ENCODE measurements at regions not wholly inside any gene's neighbourhood (a gene's known extent, or its start where the extent isn't known, plus 50 kb on each side); places are given as distances from the start of the nearest gene placed in this dataset.

DNA sequence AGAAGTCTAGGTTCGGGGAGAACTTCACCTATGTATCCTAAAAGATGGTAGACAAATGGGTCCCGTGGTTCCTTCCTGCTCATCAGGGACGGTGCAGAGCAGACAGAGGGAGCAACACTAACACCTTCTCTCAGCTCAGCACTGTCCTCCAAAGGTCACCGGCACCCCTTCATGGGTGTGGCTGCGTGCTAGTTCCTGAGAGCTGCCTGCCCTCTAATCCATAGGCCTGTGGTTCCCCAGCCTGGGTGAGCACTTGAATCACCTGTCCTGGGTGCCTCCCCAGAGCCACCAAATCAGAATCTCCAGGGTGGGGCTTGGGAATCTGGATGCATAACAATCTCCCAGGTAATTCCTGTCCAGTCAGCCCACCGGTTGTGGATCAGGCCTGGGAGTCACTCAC is 113.9 kb upstream of the TMEM45B start:
- ChIA-PET CTCF (no interaction called here), RAD21 (ENCODE audit: low non-redundant PET in 1 of 2, low total read pairs in 2 of 2, uncharacterized antibody in 2 of 2, unreplicated experiment in 2 of 2) (no interaction called here), POLR2A (no interaction called here)
- Histone ChIP-seq H3K4me3 (replicated peaks in 1 of 2; ENCODE audit: low read depth in 1 of 2, low read length in 2 of 2) (no peak overlapping the region), H3K27me3 (ENCODE audit: insufficient read depth, low read length) (no peaks in the 10 kb centered on the region), H3K9me2 (ENCODE audit: insufficient read depth) (no peaks in the 10 kb centered on the region), H3K4me1 (ENCODE audit: control insufficient read depth in 1 of 2, insufficient read depth in 2 of 2, low read length in 2 of 2) (peaks cover 0 to 5% of the 10 kb centered on the region in 2 experiments; a peak in 1 of 4 replicates), H4K20me1 (ENCODE audit: insufficient read depth) (no peaks in the 10 kb centered on the region), H3K79me2 (ENCODE audit: insufficient read depth, low read length) (no peaks in the 10 kb centered on the region), H3K27ac (ENCODE audit: low read depth, low read length) (no peak overlapping the region), H3K9me3 (ENCODE audit: control insufficient read depth in 1 of 2, insufficient read depth in 1 of 2, low read depth in 1 of 2, low read length in 2 of 2) (no peaks in the 10 kb centered on the region), H3K36me3 (ENCODE audit: control insufficient read depth in 1 of 2, insufficient read depth in 2 of 2, low read length in 2 of 2) (no peaks in the 10 kb centered on the region), H3K9ac (ENCODE audit: low read length) (no peak overlapping the region), H3K4me2 (ENCODE audit: low read length) (no peak overlapping the region), H2AFZ (ENCODE audit: low read depth, low read length, poor library complexity, severe bottlenecking) (no peak overlapping the region)
- no TSS peak for BruUV-seq (replicated peaks)
- no peak for TF ChIP-seq TCF7L2 (IDR thresholded peaks at IDR 0.05; ENCODE audit: borderline replicate concordance, extremely low read depth, insufficient read depth, insufficient read length)
- no peak for TF ChIP-seq EZH2phosphoT487 (IDR thresholded peaks at IDR 0.05; ENCODE audit: borderline replicate concordance)
- no peak for TF ChIP-seq FOSL1 (IDR thresholded peaks at IDR 0.05; ENCODE audit: low read depth)
- TF ChIP-seq, protein P1, sequence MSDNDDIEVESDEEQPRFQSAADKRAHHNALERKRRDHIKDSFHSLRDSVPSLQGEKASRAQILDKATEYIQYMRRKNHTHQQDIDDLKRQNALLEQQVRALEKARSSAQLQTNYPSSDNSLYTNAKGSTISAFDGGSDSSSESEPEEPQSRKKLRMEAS (IDR thresholded peaks at IDR 0.05): no peak
- TF ChIP-seq EZH2 (IDR thresholded peaks at IDR 0.05): no peak
- TF ChIP-seq, protein P2, sequence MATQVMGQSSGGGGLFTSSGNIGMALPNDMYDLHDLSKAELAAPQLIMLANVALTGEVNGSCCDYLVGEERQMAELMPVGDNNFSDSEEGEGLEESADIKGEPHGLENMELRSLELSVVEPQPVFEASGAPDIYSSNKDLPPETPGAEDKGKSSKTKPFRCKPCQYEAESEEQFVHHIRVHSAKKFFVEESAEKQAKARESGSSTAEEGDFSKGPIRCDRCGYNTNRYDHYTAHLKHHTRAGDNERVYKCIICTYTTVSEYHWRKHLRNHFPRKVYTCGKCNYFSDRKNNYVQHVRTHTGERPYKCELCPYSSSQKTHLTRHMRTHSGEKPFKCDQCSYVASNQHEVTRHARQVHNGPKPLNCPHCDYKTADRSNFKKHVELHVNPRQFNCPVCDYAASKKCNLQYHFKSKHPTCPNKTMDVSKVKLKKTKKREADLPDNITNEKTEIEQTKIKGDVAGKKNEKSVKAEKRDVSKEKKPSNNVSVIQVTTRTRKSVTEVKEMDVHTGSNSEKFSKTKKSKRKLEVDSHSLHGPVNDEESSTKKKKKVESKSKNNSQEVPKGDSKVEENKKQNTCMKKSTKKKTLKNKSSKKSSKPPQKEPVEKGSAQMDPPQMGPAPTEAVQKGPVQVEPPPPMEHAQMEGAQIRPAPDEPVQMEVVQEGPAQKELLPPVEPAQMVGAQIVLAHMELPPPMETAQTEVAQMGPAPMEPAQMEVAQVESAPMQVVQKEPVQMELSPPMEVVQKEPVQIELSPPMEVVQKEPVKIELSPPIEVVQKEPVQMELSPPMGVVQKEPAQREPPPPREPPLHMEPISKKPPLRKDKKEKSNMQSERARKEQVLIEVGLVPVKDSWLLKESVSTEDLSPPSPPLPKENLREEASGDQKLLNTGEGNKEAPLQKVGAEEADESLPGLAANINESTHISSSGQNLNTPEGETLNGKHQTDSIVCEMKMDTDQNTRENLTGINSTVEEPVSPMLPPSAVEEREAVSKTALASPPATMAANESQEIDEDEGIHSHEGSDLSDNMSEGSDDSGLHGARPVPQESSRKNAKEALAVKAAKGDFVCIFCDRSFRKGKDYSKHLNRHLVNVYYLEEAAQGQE (IDR thresholded peaks at IDR 0.05; ENCODE audit: low read depth): no peak
- no peak for TF ChIP-seq SIN3A (IDR thresholded peaks at IDR 0.05; ENCODE audit: low read depth)
- TF ChIP-seq EGR1 (IDR thresholded peaks at IDR 0.05; ENCODE audit: low read depth): no peak
- no peak for TF ChIP-seq SRF (IDR thresholded peaks at IDR 0.05; ENCODE audit: low read depth)
- TF ChIP-seq, protein P3, sequence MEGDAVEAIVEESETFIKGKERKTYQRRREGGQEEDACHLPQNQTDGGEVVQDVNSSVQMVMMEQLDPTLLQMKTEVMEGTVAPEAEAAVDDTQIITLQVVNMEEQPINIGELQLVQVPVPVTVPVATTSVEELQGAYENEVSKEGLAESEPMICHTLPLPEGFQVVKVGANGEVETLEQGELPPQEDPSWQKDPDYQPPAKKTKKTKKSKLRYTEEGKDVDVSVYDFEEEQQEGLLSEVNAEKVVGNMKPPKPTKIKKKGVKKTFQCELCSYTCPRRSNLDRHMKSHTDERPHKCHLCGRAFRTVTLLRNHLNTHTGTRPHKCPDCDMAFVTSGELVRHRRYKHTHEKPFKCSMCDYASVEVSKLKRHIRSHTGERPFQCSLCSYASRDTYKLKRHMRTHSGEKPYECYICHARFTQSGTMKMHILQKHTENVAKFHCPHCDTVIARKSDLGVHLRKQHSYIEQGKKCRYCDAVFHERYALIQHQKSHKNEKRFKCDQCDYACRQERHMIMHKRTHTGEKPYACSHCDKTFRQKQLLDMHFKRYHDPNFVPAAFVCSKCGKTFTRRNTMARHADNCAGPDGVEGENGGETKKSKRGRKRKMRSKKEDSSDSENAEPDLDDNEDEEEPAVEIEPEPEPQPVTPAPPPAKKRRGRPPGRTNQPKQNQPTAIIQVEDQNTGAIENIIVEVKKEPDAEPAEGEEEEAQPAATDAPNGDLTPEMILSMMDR (IDR thresholded peaks at IDR 0.05 in 2 of 3, conservative IDR thresholded peaks at IDR 0.05 in 1 of 3; ENCODE audit: borderline replicate concordance in 1 of 3, insufficient read depth in 1 of 3, low read depth in 2 of 3, low read length in 2 of 3): no peak
- TF ChIP-seq ELF1 (IDR thresholded peaks at IDR 0.05; ENCODE audit: borderline replicate concordance, low read depth): no peak
- no peak for TF ChIP-seq POLR2AphosphoS5 (IDR thresholded peaks at IDR 0.05; ENCODE audit: low read depth, low read length)
- no peak for TF ChIP-seq ZNF274 (IDR thresholded peaks at IDR 0.05; ENCODE audit: low read depth, low read length)
- TF ChIP-seq, protein P4, sequence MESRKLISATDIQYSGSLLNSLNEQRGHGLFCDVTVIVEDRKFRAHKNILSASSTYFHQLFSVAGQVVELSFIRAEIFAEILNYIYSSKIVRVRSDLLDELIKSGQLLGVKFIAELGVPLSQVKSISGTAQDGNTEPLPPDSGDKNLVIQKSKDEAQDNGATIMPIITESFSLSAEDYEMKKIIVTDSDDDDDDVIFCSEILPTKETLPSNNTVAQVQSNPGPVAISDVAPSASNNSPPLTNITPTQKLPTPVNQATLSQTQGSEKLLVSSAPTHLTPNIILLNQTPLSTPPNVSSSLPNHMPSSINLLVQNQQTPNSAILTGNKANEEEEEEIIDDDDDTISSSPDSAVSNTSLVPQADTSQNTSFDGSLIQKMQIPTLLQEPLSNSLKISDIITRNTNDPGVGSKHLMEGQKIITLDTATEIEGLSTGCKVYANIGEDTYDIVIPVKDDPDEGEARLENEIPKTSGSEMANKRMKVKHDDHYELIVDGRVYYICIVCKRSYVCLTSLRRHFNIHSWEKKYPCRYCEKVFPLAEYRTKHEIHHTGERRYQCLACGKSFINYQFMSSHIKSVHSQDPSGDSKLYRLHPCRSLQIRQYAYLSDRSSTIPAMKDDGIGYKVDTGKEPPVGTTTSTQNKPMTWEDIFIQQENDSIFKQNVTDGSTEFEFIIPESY (IDR thresholded peaks at IDR 0.05; ENCODE audit: extremely low read depth, insufficient replicate concordance, low read length): no peak
- TF ChIP-seq ZFX (IDR thresholded peaks at IDR 0.05): no peak
- TF ChIP-seq RAD21 (IDR thresholded peaks at IDR 0.05; ENCODE audit: low read depth): no peak
- TF ChIP-seq, protein P5, sequence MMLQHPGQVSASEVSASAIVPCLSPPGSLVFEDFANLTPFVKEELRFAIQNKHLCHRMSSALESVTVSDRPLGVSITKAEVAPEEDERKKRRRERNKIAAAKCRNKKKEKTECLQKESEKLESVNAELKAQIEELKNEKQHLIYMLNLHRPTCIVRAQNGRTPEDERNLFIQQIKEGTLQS (IDR thresholded peaks at IDR 0.05): no peak
- intact Hi-C loops (cut with micrococcal nuclease): no loop called here
- DNase-seq (ENCODE audit: low read depth, low spot score): no peak
- ATAC-seq: no peak

All from HCT116 (cell line).